Glutamatergic neuron (in vitro differentiated cells): ENCODE measurements at regions not wholly inside any gene's neighbourhood (a gene's known extent, or its start where the extent isn't known, plus 50 kb on each side); places are given as distances from the start of the nearest gene placed in this dataset.

Source experiments
- DNase-seq: peaks from one replicate; pipeline ENCODE4 v3.0.0; 2022
- H3K27ac Mint-ChIP-seq: one replicate; pipeline ENCODE4 v1.8.0; 2020; ENCODE audit warnings: mild to moderate bottlenecking, mixed read lengths, inconsistent platforms; ENCODE audit not compliant: unreplicated experiment
- H3K27me3 Mint-ChIP-seq: one replicate; pipeline ENCODE4 v1.8.0; 2020; ENCODE audit warnings: mild to moderate bottlenecking, moderate library complexity, mixed read lengths, inconsistent platforms; ENCODE audit not compliant: unreplicated experiment
- H3K36me3 Mint-ChIP-seq: one replicate; pipeline ENCODE4 v1.8.0; 2020; ENCODE audit warnings: mild to moderate bottlenecking, mixed read lengths, inconsistent platforms; ENCODE audit not compliant: unreplicated experiment
- H3K4me1 Mint-ChIP-seq: one replicate; pipeline ENCODE4 v1.8.0; 2020; ENCODE audit warnings: mild to moderate bottlenecking, low read depth, mixed read lengths, inconsistent platforms; ENCODE audit not compliant: unreplicated experiment
- H3K4me3 Mint-ChIP-seq: one replicate; pipeline ENCODE4 v1.8.0; 2020; ENCODE audit warnings: mild to moderate bottlenecking, mixed read lengths, inconsistent platforms; ENCODE audit not compliant: unreplicated experiment
- H3K9me3 Mint-ChIP-seq: one replicate; pipeline ENCODE4 v1.8.0; 2020; ENCODE audit warnings: mild to moderate bottlenecking, moderate library complexity, mixed read lengths, inconsistent platforms; ENCODE audit not compliant: unreplicated experiment
- CTCF ChIP-seq: fragments of 200-600 bp; sonication (generic); IDR thresholded peaks from one replicate; pipeline ENCODE4 v1.5.0; 2021; ENCODE audit not compliant: partially characterized antibody, unreplicated experiment

GRCh38 chr6:84605298-84605697 is 159.1 kb downstream of the TBX18 start:
- H3K36me3 Mint-ChIP-seq = no peaks in the 10 kb centered on the region
- no peaks in the 10 kb centered on the region for H3K4me1 Mint-ChIP-seq

GRCh38 chr6:84601366-84601765 is 163.0 kb downstream of the TBX18 start:
- H3K9me3 Mint-ChIP-seq = no peaks in the 10 kb centered on the region
- DNase-seq = no peak
- no peaks in the 10 kb centered on the region for H3K36me3 Mint-ChIP-seq
- no peak for TF ChIP-seq CTCF
- H3K4me3 Mint-ChIP-seq = no peak overlapping the region
- H3K27me3 Mint-ChIP-seq = no peaks in the 10 kb centered on the region
- H3K27ac Mint-ChIP-seq = no peak overlapping the region
- H3K4me1 Mint-ChIP-seq = no peaks in the 10 kb centered on the region

More at GRCh38 chr6:84605298-84605697, 159.1 kb downstream of the TBX18 start:
- H3K9me3 Mint-ChIP-seq = no peaks in the 10 kb centered on the region
- TF ChIP-seq CTCF = no peak
- DNase-seq = no peak
- no peak overlapping the region for H3K27ac Mint-ChIP-seq
- H3K4me3 Mint-ChIP-seq = no peak overlapping the region
- H3K27me3 Mint-ChIP-seq = no peaks in the 10 kb centered on the region

- no peaks in the 10 kb centered on the region for H3K27me3 Mint-ChIP-seq
- H3K4me1 Mint-ChIP-seq = no peaks in the 10 kb centered on the region
- no peak for DNase-seq
- no peaks in the 10 kb centered on the region for H3K9me3 Mint-ChIP-seq
- H3K4me3 Mint-ChIP-seq = no peak overlapping the region
- H3K36me3 Mint-ChIP-seq = no peaks in the 10 kb centered on the region
- TF ChIP-seq CTCF = no peak
- no peak overlapping the region for H3K27ac Mint-ChIP-seq
Observed at GRCh38 chr6:84599991-84600390, 164.4 kb downstream of the TBX18 start.

- TF ChIP-seq CTCF = no peak
- DNase-seq = no peak
- Mint-ChIP-seq H3K27ac (no peak overlapping the region), H3K4me3 (no peak overlapping the region), H3K4me1 (no peaks in the 10 kb centered on the region), H3K36me3 (no peaks in the 10 kb centered on the region), H3K27me3 (peaks cover 2% of the 10 kb centered on the region), H3K9me3 (no peaks in the 10 kb centered on the region)
Observed at GRCh38 chr6:84597238-84597875, 167.0 kb downstream of the TBX18 start.

GRCh38 chr6:84596488-84596887 is 167.9 kb downstream of the TBX18 start:
- no peak for DNase-seq
- H3K4me3 Mint-ChIP-seq = no peak overlapping the region
- no peak overlapping the region for H3K27ac Mint-ChIP-seq
- no peaks in the 10 kb centered on the region for H3K4me1 Mint-ChIP-seq
- peaks cover 2% of the 10 kb centered on the region for H3K27me3 Mint-ChIP-seq
- no peak for TF ChIP-seq CTCF
- no peaks in the 10 kb centered on the region for H3K36me3 Mint-ChIP-seq
- no peaks in the 10 kb centered on the region for H3K9me3 Mint-ChIP-seq
